Hepatocyte (in vitro differentiated cells): ENCODE measurements at regions not wholly inside any gene's neighbourhood (a gene's known extent, or its start where the extent isn't known, plus 50 kb on each side); places are given as distances from the start of the nearest gene placed in this dataset.
A peak's percentile ranks its signal among the peaks of the same experiment; 100 is the strongest.

Source experiments
- CTCF ChIP-seq: fragments of 200-600 bp; sonication (generic); IDR thresholded peaks from 2 replicates; pipeline ENCODE4 v1.5.1; 2016; ENCODE audit warnings: antibody characterized with exemption, mild to moderate bottlenecking; ENCODE audit not compliant: poor library complexity
- EZH2 ChIP-seq: fragments of 200-600 bp; sonication (generic); IDR thresholded peaks from 2 replicates; pipeline ENCODE4 v1.6.1; 2016; ENCODE audit warnings: antibody characterized with exemption, mild to moderate bottlenecking, borderline replicate concordance
- EZH2phosphoT487 ChIP-seq: fragments of 200-600 bp; sonication (generic); IDR thresholded peaks from one replicate; pipeline ENCODE4 v1.6.1; 2018; ENCODE audit warnings: antibody characterized with exemption, mild to moderate bottlenecking, low read depth, moderate library complexity; ENCODE audit not compliant: unreplicated experiment, severe bottlenecking

GRCh38 chr9:73565833-73566465 is 414.3 kb downstream of the ANXA1 start:
- TF ChIP-seq CTCF, result peak; percentile 71
- no peak for TF ChIP-seq EZH2
- no peak for TF ChIP-seq EZH2phosphoT487
